ENCODE measurements at regions not wholly inside any gene's neighbourhood (a gene's known extent, or its start where the extent isn't known, plus 50 kb on each side); places are given as distances from the start of the nearest gene placed in this dataset.

DNA sequence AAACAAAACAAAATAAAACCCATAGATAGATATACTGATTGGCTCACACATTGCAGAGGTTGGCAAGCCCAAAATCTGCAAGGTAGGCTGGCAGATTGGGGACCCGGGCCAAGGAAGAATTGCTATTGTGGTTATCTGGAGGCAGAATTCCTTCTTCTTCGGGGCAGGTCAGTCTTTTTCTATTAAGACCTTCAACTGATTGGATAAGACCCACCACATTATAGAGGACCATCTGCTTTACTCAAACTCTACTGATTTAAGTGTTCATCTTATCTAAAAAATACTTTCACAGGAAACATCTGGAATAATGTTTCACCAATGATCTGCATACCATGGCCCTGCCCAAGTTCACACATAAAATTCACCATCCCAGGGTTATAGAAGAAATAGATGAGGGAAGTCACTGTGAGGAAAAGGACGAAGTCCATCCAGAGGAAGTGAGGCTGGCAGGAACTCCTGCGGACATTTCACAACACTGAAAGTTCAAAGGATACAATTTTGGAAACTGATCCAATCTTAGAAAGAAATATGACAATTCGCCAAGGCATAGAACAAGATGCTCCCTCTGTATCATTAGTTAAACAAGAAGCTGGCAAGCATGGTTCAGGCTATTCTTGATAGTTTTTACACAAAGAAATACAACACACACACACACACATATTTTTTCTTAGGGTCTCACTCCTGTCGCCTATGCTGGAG is 127.6 kb upstream of the MED13L start:
- no peak for DNase-seq

DNA sequence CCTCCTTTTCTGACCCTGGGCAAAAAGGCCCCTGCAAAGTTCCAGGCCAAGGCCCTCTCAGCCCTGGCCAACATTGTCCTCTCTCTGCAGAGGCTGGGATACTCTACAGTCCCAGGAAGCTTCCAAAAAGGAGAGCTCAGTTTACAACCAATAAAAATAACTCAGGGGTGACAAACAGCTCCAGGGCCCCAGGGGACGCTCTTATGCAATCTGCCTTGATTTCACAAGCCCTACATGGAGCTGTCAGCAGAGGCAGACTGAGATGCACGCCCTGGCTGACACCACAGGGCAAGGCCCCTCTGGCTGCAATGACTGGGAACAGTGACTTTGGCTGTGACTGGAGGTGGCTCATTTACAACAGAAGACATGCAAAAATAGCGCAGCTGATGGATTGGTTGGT is 129.0 kb upstream of the MED13L start:
- DNase-seq = no peak

DNA sequence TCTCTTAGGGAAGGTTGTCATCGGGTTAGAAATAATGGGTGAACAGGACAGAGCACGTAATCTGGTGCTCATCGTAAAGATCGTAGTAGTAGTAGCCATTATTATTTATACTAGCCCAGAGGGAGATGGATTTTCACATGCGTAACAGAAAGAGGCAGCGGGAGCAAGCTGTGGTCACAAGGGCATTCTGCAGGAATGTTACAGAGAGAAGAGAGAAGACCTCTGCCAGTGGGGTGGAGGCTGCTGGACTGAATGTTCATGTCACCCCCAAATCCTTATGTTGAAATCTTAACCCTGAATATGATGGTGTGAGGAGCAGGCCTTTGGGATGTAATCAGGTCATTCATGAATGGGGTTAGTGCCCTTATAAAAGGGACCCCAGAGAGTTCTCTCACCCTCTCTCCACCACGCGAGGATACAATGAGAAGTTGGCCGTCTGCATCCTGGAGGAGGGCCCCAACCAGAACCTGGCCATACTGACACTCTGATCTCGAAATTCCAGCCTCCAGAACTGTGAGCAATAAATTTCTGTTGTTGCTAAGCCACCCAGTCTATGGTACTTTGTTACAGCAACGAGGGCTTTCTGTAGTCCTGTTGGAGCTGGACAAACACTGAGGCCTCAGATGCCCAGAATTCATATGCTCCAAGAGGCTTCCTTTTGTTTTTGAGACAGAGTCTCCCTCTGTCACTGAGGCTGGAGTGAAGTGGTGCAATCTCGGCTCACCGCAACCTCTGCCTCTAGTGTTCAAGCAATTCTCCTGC is 131.2 kb upstream of the MED13L start:
- no peak for DNase-seq

DNA sequence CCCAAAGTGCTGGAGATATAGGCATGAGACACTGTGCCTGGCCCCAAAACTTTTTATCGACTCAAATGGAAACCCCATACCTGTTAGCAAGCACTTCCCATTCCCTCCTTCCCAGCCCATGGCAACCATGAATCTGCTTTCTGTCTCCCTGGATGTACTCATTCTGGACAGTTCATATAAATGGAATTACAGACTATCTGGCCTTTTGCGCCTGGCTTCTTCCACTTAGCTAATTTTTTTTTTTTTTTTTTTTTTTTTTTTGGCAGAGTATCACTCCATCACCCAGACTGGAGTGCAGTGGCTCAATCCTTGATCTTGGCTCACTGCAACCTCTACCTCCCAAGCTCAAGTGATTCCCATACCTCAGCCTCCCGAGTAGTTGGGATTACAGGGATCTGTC is 134.5 kb upstream of the MED13L start:
- DNase-seq = no peak

DNA sequence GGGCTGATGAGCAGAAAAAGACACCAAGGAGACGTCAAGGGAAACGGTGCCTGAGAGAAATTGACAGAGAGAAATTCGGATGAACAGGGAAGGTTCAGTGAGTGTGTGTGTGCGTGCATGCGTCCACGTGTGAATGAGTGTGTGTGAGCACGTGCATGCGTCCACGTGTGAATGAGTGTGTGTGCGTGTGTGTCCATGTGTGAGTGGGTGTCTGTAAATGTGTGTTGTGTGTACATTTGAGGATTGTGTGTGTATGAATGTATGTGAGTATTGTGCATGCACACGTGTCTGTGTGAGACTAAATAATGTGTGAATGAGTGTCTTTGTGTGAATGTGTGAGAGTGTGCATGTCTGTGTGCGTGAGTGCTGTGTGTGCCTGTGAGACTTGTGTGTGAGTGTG is 137.4 kb upstream of the MED13L start:
- DNase-seq = no peak

DNA sequence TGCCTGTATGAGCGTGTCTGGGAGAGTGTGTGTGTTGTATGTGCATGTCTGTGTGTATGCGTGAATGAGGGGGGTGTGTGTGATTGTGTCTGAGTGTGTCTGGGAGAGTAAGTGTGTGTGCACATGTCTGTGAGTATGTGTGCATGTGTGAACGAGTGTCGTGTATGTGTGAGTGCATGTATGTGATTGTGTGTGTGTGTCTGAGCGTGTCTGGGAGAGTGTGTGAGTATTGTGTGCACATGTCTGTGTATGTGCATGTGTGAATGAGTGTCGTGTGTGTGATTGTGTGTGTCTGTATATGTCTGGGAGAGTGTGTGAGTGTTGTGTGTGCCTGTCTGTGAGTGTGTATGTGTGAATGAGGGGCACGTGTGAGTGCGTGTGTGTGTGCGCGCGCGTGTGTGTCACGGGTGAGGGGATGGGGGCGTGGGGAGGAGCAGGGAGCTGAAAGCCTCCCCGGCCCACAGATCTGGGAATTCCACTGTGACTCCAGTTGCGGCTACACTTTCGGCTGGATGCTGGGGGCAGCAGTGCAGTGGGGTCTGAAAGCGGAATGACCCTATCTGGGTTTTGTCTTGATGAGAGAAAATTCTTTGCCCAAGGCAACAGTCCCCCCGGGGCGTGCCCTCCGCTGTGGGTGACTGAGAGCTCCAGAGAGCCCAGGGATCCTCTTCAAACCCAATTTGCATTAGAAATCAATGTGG is 138.1 kb upstream of the MED13L start:
- no peak for DNase-seq

DNA sequence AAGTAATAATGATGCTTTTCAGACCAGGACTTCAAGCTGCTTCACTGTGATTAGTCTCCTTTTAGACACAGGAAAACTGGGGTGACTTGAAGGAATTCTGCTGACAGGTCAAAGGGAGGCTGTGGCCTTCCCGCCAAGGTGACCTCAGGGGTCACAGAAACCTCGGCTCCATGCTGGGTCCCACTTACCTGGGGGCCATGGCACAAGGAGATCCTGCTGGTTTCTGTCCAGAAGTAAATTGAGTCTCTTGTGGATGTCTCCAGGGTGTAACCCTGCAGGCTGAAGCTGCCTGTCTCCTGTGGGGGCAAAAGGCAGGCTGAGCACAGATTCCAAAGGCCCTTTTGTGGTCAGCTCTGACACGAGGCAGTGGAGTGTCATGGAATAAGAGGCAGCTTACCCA is 138.7 kb upstream of the MED13L start:
- DNase-seq = no peak

DNA sequence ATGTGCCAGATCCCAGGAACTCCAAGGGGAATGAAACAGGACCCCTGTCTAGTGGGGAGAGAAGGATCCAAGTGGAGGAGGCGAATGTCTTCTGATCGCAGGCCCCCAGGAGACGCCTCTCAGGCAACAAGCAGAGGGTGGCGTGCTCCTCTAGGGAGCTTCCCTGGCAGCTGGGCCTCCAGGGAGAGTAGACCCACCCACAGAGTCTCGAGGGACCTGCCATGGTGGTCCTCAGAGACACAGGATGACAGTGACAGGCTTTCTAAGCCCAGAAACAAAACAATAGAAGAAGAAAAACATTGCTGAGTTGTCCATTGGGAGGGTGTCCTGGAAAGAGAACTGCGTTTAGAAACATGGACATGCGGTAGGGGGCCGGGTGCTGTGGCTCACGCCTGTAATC is 140.6 kb upstream of the MAP1LC3B2 start:
- no peak for DNase-seq

DNA sequence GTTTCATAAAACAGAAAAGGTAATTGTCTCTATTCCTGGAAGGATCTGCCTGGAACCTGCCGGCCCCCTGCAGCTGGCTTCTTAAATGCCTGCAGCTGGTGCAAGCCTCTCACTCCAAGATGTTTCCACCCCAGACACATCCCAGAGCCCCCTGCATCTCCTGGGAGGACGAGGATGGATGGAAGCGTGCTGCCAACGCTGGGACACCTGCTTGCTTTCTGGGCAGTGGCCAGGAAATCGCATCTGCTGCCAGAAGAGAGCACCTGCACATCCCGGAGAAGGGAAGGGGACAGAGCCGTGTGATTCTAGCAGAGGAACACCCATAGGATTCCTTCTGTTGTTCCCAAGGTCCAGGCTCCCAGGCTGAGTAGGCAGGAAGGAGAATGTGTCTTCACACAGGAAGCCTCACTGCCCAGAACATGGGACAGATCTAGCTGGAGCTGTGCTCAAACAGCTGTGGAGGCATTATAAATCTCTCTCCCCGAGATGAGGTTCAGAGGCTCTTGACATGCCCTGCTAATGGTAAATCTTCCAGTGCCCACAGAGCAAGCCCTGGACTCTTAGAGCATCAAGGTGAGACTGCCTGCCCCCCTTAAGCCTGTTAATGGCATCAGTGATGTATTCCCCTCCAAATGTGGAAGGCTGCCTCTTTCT is 138.8 kb upstream of the MAP1LC3B2 start:
- no peak for DNase-seq

DNA sequence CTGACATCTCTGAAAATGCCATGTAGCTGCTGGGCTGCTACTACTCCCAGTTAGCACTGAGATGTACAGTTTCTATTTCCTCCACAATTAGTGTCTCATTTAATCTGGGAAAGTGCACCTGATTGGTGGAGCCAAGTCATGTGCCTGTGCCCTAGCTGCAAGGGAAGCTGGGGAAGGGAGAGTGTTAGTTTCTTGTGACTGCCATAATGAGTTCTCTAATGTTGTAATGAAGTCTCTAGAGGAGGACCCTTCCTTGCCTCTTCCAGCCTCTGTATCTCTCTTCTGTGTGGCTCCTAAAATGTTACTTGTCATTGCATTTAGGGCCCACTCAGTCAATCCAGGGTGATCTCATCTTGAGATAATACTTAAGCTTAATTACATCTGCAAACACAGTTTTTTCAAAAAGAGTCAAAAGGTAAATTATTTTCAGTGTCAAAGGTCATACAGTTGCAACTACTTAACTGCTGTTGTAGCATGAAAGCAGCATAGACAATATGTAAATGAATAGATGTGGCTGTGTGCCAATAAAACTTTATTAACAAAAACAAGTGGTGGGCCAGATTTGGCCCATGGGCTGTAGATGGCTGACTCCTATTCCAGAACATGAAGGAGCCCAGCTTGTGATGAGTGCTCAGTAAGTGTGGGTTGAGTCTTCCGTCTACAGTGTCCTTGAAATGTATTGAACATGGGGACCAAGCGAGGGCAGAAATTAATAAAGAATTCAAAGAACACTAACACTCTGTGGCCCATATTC is 137.2 kb upstream of the MAP1LC3B2 start:
- no peak for DNase-seq

DNA sequence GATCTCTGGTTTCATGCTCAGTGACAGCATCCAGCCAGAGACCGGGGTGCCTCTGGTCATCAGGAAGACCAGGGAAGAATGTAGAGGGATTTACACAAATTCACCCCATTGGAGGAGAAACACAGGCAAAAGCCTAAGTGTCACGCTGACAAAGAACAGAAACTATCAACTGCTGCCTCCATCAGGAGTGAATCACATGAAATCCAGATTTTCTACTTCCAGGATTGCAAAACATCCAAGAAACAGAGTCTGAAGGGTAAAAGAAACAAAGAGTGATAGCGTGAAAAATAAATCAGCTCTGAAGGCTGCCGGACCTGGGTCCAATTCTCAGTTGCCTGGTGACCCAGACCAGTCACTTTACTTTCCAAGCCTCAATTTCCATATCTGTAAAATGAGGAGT is 136.1 kb upstream of the MAP1LC3B2 start:
- no peak for DNase-seq

DNA sequence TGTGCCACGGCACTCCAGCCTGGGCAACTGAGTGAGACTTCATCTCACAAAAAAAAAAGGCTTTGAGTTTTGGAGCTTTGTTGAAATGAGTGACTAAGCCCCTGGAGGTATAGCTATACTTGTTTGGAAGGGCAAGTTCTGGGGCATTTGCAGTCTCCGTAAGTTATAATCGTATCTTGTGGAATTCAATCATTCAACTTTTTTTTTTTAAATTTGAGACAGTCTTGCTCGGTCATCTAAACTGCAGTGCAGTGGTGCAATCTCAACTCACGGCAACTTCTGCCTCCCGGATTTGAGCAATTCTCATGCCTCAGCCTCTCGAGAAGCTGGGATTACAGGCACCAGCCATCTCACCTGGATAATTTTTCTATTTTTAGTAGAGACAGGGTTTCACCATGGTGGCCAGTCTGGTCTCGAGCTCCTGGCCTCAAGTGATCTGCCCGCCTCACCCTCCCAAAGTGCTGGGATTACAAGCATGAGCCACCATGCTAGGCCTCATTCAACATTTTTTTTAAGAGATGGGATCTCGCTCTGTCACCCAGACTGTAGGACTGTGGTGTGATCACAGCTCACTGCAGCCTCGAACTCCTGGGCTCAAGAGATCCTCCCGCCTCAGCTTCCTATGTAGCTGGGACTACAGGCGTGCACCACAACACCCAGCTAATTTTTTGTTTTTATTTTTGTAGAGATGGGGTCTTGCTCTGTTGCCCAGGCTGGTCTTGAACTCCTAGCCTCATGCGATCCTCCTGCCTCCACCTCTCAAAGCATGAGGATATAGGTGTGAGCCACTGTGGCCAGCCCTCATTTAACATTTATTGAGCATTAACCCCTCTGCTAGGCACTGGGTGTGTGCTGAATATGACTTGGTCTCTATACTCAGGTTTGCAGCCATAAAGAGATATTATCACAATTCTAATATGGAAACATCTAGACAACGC is 133.7 kb upstream of the MAP1LC3B2 start:
- DNase-seq = no peak

DNA sequence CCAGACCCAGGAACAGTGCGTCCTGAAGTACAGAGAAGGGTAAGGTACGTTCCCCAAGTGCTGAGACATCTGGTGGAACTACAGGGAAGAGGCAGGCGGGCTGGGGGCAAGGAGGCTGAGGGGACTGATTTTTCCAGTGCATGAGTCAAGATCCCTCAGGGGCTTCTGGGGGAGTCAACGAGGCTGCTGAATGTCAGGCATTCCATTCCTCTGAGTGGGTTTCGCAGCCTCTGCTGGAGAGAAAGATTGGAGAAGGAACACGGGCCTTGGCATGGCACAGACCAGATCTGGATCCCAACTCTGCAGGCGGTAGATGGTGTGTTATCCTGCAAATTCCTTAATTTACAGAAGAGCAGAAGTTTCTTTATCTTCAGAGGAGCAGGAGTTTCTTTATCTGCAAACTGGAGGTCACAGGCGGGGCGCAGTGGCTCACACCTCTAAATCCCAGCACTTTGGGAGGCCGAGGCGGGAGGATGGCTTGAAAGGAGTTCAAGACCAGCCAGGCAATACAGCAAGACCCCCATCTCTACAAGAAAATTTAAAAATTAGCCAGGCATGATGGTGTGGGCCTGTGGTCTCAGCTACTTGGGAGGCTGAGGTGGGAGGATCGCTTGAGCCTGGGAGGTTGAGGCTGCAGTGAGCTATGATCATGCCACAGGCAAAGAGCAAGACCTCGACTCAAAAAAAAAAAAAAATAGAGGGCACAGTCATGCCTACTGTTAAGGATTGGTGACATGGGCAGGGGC is 132.6 kb upstream of the MAP1LC3B2 start:
- no peak for DNase-seq

DNA sequence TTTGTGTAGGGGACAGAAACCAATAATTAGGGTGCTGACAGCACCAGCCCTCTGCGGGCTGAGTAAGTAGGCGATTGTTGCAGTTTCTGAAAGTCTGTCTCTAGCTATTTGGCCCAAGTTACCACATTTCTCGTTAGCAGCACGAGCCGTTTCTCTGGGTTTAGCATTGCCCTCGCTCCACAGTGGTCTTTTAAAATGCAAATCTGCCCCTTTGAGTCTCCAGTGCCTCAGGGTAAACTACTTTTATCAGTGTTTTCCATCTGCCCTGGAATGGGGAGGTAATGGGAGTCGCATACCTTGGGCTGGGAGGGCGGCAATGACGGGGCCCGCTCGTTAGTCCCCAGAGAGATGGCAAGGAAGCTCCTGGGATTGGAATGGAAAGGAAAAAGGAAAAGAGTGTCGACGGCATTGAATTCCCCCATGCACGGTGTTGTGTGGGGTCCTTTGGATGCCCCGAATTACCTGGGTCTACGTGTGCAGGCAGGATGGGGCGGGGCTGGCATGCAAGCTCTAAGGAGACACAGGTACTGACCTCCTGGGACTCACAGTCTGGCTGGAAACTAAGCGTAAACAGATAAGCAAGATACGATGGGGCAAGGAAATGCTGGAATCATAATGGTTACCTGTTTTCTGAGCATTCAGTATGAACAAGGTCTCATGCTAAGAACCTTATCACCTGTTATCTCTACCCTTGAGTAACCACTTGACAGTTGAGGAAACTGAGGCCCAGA is 131.8 kb upstream of the MAP1LC3B2 start:
- DNase-seq = no peak

DNA sequence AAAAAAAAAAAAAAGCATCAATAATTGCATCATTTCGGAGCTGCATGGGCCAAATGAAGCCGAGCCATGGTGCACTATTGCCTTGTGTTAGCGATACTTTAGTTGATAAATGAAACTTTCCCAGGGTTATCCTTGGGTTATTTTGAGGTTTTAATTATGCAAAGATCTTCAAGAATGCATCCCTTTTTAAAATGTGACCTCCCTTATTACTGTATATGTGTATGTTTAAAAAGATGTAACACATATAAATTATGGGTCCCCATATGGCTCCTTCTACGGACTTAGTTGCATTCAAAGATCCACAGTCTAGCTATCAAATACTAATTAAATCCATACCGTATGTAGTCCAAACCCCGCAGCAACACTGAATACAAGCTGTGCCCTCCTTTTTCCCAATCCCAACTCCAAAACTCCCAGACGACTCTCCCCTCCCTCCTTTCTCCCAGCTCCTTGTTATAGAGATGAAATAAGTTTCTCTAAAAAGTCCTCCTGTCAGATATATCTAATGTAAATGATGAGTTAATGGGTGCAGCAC is 129.3 kb upstream of the MAP1LC3B2 start:
- DNase-seq = no peak

DNA sequence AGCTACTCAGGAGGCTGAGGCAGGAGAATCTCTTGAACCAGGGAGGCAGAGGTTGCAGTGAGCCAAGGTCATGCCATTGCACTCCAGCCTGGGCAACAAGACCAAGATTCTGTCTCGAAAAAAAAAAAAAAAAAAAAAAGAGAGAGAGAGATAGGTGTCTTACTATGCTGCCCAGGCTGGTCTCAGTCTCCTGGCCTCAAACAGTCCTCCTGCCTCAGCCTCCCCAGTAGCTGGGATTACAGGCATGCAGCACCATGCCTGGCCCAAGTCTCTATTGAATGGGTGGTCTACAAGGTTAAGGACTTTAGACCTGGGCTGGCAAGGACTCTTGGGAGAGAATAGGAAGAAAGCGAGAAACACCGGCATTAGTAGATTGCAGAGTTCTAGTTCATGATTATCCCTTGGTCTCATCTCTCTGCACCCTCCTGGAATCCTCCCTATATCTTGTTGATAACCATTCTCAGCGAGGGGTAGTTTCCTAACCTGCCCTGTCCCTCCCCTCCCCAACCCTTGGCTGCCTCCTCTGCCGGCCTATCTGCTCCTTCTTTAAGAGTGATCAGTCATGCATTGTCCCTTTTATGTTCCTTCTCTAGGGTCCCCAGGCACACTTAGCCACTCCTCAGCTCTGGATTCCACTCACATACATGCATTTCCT is 128.1 kb upstream of the MAP1LC3B2 start:
- DNase-seq = no peak

DNA sequence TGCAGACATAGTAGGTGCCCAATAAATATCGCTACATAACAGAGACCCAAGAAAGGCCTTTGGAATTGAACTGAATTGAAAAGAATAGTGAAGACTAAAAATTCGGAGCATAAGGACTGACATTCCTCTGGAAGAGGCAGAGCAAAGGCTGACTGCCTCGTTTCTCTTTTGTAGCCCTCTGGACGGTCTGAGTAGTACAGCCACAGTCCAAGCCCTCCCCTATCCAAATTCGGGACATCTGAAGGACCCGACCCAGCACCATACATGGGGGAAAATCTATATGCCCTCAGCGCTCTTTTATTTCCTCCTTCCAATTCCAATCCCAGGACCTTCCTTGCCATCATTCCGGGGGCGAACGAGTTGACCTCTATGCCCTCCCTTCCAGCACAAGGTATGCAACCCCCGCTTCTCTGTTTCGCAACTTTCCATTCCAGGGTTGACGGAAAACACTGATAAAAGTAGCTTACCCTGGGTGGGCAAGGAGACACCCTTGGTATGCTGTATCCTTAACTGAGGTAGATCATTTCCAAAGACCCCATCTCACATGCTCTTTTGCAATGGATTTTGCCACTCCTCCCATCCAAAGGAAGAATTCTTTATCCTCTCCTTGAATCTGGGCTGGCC is 127.4 kb upstream of the MAP1LC3B2 start:
- no peak for DNase-seq

DNA sequence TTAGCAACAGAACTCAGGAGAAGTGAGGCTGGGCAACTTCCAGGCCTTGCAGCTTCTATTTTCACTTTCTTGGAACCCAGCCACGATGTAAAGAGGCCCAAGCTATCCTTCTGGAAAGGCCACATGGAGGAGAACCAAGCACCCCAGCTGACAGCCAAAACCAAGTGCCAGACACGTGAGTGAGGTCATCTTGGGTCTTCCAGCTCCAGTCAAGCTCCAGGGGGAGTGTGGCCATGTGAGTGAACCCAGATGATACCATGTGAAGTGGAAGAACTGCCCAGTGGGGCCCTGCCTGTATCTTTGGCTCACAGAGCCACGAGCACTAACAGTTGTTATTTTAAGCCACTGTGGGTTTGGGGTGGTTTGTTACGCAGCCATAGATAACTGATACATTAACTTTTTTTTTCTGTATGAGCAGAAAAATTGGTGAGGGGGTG is 126.8 kb upstream of the MAP1LC3B2 start:
- DNase-seq = no peak

DNA sequence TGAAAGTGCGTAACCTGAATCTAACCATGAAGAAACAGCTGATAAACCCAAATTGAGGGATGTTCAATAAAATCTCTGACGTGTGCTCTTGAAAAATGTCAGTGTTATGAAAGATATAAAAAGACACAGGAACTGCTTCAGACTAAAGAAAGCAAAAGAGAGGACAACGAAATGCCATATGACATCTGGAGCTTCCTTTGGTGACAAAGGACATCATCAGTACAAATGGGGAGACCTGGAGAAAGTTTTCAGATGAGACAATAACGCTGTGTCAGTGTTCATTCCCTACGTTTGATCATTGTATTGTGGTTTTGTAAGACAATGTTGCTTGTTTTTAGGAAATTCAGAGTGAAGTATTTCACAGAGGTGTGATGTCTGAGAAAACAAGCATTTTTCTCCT is 125.9 kb upstream of the MAP1LC3B2 start:
- no peak for DNase-seq
